Lower leg skin (tissue), 4 donors: ENCODE measurements at regions not wholly inside any gene's neighbourhood (a gene's known extent, or its start where the extent isn't known, plus 50 kb on each side); places are given as distances from the start of the nearest gene placed in this dataset.
A peak's percentile ranks its signal among the peaks of the same experiment; 100 is the strongest.

ENCODE experiments used
- DNase-seq, 2 donors: peaks; one replicate each; pipeline ENCODE4 v3.0.0-alpha.2; 2019; ENCODE audit warnings: low spot score in 2 of 2
- H3K4me3 ChIP-seq: fragments of 200-600 bp; sonication (generic); 2 replicates; pipeline ENCODE4 v1.5.1; 2017; ENCODE audit warnings: mild to moderate bottlenecking, low read depth; ENCODE audit not compliant: poor library complexity, severe bottlenecking
- CTCF ChIP-seq, 3 donors: fragments of 450-650 bp; IDR thresholded peaks; one replicate each; pipeline ENCODE4 v1.5.1; 2016; ENCODE audit warnings: antibody characterized with exemption in 3 of 3, mild to moderate bottlenecking in 3 of 3, moderate library complexity in 2 of 3
- POLR2A ChIP-seq, 2 donors: fragments of 450-650 bp; IDR thresholded peaks; one replicate each; pipeline ENCODE4 v1.6.1; 2016 to 2017; ENCODE audit warnings: antibody characterized with exemption in 2 of 2, mild to moderate bottlenecking in 1 of 2, moderate library complexity in 1 of 2
- WGBS, 2 donors: methylation state at CpG; one replicate each; pipeline ENCODE4 v1.1.5; 2018; 5-methylcytosine and 5-hydroxymethylcytosine counted together
- intact Hi-C: fragments of 100-400 bp; cut with DNase I; formaldehyde crosslinking; loops from one replicate; pipeline ENCODE4 v1.15.0; 2023; ENCODE audit warnings: low total_unique reads

- TF ChIP-seq POLR2A (IDR thresholded peaks at IDR 0.05) (no peak), CTCF (IDR thresholded peaks at IDR 0.05) (no peak)
- no peak overlapping the region for H3K4me3 ChIP-seq
- intact Hi-C loops = no loop called here
- DNase-seq = peak in 1 of 2 donors; percentile 1
Observed at GRCh38 chr2:16177671-16178180, 237.4 kb downstream of the MYCN start.

DNA sequence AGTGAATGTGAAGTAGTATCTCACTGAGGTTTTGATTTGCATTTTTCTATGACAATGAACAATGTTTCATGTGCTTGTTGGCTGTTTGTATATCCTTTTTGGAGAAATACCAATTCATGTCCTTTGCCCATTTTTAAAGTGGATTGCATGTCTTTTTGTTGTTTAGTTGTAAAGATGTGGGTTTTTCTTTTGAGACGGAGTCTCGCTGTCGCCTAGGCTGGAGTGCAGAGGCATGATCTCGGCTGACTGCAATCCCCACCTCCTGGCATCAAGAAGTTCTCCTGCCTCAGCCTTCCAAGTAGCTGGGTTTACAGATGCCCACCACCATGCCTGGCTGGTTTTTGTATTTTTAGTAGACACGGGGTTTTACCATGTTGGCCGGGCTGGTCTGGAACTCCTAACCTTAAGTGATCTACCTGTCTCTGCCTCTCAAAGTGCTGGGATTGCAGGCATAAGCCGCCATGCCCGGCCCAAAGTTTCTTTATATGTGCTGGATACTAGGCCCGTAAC, 236.7 kb downstream of the MYCN start:
- WGBS, 2 donors = 89 to 91% methylated on average over 9 of the region's 9 CpGs
- TF ChIP-seq CTCF (IDR thresholded peaks at IDR 0.05) = no peak
- no peak for TF ChIP-seq POLR2A (IDR thresholded peaks at IDR 0.05)
- peak in 1 of 2 donors; percentile 45 for DNase-seq
- no peak overlapping the region for H3K4me3 ChIP-seq
- intact Hi-C loops = no loop called here

GRCh38 chr2:16175247-16175825, 235.0 kb downstream of the MYCN start:
- WGBS, 2 donors = 81 to 87% methylated on average over 3 of the region's 3 CpGs
- no peak overlapping the region for H3K4me3 ChIP-seq
- intact Hi-C loops = no loop called here
- TF ChIP-seq POLR2A (IDR thresholded peaks at IDR 0.05) = no peak
- TF ChIP-seq CTCF (IDR thresholded peaks at IDR 0.05) = no peak
- DNase-seq = peak in 1 of 2 donors; percentile 43

DNA sequence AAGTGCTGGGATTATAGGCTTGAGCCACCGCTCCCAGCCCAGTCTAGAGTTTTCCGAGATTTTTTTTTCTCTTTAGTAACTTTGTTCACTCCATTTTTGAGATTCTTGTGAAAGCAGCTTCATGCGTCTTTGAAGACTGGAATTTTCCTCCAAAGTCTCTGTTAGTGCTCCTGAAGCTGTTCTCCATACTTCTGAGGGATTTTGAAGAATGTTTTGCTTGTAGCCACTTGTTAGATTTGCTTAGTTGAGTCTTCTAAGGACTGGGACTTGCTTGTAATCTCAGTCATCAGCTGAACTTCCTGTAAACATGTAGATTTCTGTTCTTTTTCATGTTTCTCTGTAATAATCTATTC, 234.3 kb downstream of the MYCN start:
- DNase-seq = no peak
- TF ChIP-seq CTCF (IDR thresholded peaks at IDR 0.05) = no peak
- TF ChIP-seq POLR2A (IDR thresholded peaks at IDR 0.05) = no peak
- H3K4me3 ChIP-seq = no peak overlapping the region
- intact Hi-C loops = no loop called here
- WGBS, 2 donors = 80 to 90% methylated on average over 3 of the region's 3 CpGs

DNA sequence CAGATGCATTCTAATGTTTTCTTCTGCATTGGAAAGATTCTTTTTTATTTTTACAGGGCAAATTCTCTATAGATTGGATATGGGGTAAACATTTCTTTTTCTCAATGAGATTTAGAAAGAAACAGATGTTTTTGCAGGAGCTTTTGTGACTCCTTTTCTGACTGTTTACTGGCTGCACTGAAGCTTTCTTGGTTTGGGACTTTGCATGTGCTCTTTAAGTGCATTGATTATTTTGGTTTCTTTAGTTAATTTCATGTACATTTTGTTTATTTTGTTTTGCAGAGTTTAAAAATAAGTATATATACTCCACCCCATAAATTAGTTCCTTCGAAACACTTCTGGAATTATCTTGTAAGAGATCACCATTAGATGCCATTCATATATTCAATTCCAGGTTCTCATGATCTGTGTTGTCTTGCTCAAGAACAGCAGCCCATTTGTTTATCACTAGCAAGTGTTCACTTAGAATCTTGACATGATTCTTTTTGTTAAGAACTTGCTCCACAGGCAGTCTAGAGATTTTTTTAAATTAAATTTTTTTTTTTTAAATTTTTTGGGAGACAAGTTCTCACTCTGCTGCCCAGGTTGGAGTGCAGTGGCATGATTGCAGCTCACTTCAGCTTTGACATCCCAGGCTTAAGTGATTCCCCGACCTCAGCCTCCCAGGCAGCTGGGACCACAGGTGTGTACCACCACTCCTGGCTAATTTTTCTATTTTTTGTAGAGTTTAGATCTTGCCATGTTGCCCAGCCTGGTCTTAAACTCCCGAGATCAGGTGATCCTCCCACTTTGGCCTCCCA, 233.7 kb downstream of the MYCN start:
- H3K4me3 ChIP-seq = no peak overlapping the region
- intact Hi-C loops = no loop called here
- 80 to 83% methylated on average over 3 of the region's 3 CpGs for WGBS, 2 donors
- peak in 1 of 2 donors; percentile 18 for DNase-seq
- TF ChIP-seq POLR2A (IDR thresholded peaks at IDR 0.05) (no peak), CTCF (IDR thresholded peaks at IDR 0.05) (no peak)
